HG03354 (cell line): ENCODE measurements at regions not wholly inside any gene's neighbourhood (a gene's known extent, or its start where the extent isn't known, plus 50 kb on each side); places are given as distances from the start of the nearest gene placed in this dataset.

Experiments
- ATAC-seq: cut with Tn5 transposase; IDR thresholded peaks from one replicate; pipeline ENCODE4 v1.9.1; 2021; ENCODE audit warnings: mild to moderate bottlenecking; ENCODE audit not compliant: unreplicated experiment, poor library complexity, severe bottlenecking

- ATAC-seq, result no peak
These were observed 119.9 kb upstream of the GAP43 start for GRCh38 chr3:115503394-115503793.

GRCh38 chr3:115508562-115508961 is 114.7 kb upstream of the GAP43 start:
- no peak for ATAC-seq

- ATAC-seq, result peak; percentile 62
These were observed 110.5 kb upstream of the GAP43 start for GRCh38 chr3:115512565-115513415.

- peak; percentile 27 for ATAC-seq
These were observed 109.9 kb upstream of the GAP43 start for GRCh38 chr3:115513416-115513800.

GRCh38 chr3:115517457-115518050 is 105.8 kb upstream of the GAP43 start:
- ATAC-seq, result no peak

- no peak for ATAC-seq
These were observed 105.0 kb upstream of the GAP43 start for GRCh38 chr3:115518100-115518852.

GRCh38 chr3:115520241-115520640 is 103.1 kb upstream of the GAP43 start:
- no peak for ATAC-seq

GRCh38 chr3:115520651-115521245 is 102.6 kb upstream of the GAP43 start:
- no peak for ATAC-seq

- no peak for ATAC-seq
These were observed 99.9 kb upstream of the GAP43 start for GRCh38 chr3:115523458-115523857.

- no peak for ATAC-seq
These were observed 98.8 kb upstream of the GAP43 start for GRCh38 chr3:115524549-115524948.

GRCh38 chr3:115525731-115526130 is 97.6 kb upstream of the GAP43 start:
- ATAC-seq, result no peak

GRCh38 chr3:115533218-115533617 is 90.1 kb upstream of the GAP43 start:
- no peak for ATAC-seq

GRCh38 chr3:115536171-115536570 is 87.1 kb upstream of the GAP43 start:
- no peak for ATAC-seq

GRCh38 chr3:115537669-115538068 is 85.6 kb upstream of the GAP43 start:
- ATAC-seq, result no peak

- no peak for ATAC-seq
These were observed 76.1 kb upstream of the GAP43 start for GRCh38 chr3:115547207-115547606.

GRCh38 chr3:115548611-115549010 is 74.7 kb upstream of the GAP43 start:
- no peak for ATAC-seq

- no peak for ATAC-seq
These were observed 74.2 kb upstream of the GAP43 start for GRCh38 chr3:115549071-115549470.

GRCh38 chr3:115550285-115550761 is 73.0 kb upstream of the GAP43 start:
- no peak for ATAC-seq

- ATAC-seq, result no peak
These were observed 72.3 kb upstream of the GAP43 start for GRCh38 chr3:115551016-115551415.

GRCh38 chr3:115552007-115552406 is 71.3 kb upstream of the GAP43 start:
- no peak for ATAC-seq
